CD4-positive, alpha-beta T cell (primary cell): ENCODE measurements at regions not wholly inside any gene's neighbourhood (a gene's known extent, or its start where the extent isn't known, plus 50 kb on each side); places are given as distances from the start of the nearest gene placed in this dataset.

Source experiments
- ATAC-seq: fragments of 200-7000 bp; cut with Tn5 transposase; one replicate; pipeline ENCODE4 v1.10.0; 2022; ENCODE audit warnings: mild to moderate bottlenecking; ENCODE audit not compliant: poor library complexity
- CTCF ChIA-PET: fragments of 350-600 bp; sonication (Branson Sonifier 250); formaldehyde crosslinking; loops from one replicate; lab custom pipeline; 2021; ENCODE audit warnings: antibody characterized with exemption, inconsistent platforms; lab: Charles Lee
- POLR2A ChIA-PET: fragments of 350-600 bp; sonication (Branson Sonifier 250); formaldehyde crosslinking; loops from one replicate; lab custom pipeline; 2021; ENCODE audit warnings: antibody characterized with exemption, inconsistent platforms; lab: Charles Lee
- DNase-seq, 14 experiments: peaks; one replicate each; pipeline ENCODE4 v3.0.0-alpha.2; 2013 to 2020; ENCODE audit warnings: mixed read lengths in 2 of 14
- H3K27ac ChIP-seq, 2 donors: one replicate each; pipeline versions ENCODE4 v1.5.1 to v1.7.0; 2013; ENCODE audit warnings: low read length in 2 of 2, low read depth in 1 of 2, mild to moderate bottlenecking in 1 of 2
- H3K27me3 ChIP-seq, 2 experiments: 1 replicate in 1 of 2; 2 replicates in 1 of 2; pipeline versions ENCODE4 v1.6.1 to v1.7.0; 2013; ENCODE audit warnings: low read length in 2 of 2, control low read depth in 1 of 2, mild to moderate bottlenecking in 1 of 2, moderate library complexity in 1 of 2; ENCODE audit not compliant: insufficient read depth in 2 of 2, control insufficient read depth in 1 of 2
- H3K36me3 ChIP-seq: one replicate; pipeline ENCODE4 v1.6.1; 2013; ENCODE audit warnings: low read length, control low read depth; ENCODE audit not compliant: insufficient read depth
- H3K4me1 ChIP-seq: one replicate; pipeline ENCODE4 v1.6.1; 2013; ENCODE audit warnings: low read length, control low read depth; ENCODE audit not compliant: insufficient read depth
- H3K4me3 ChIP-seq: one replicate; pipeline ENCODE4 v1.5.1; 2013; ENCODE audit warnings: mild to moderate bottlenecking, low read length, moderate library complexity
- H3K9me3 ChIP-seq, 2 experiments: 1 replicate in 1 of 2; 2 replicates in 1 of 2; pipeline versions ENCODE4 v1.6.1 to v1.7.0; 2013; ENCODE audit warnings: low read length in 2 of 2, mild to moderate bottlenecking in 2 of 2, control low read depth in 1 of 2, moderate library complexity in 1 of 2; ENCODE audit not compliant: control insufficient read depth in 1 of 2, insufficient read depth in 1 of 2
- H3K27ac Mint-ChIP-seq: one replicate; pipeline ENCODE4 v1.8.0; 2020; ENCODE audit warnings: mixed read lengths
- H3K27me3 Mint-ChIP-seq: one replicate; pipeline ENCODE4 v1.8.0; 2021; ENCODE audit warnings: mixed read lengths
- H3K36me3 Mint-ChIP-seq: one replicate; pipeline ENCODE4 v1.8.0; 2021; ENCODE audit warnings: low read depth, mixed read lengths
- H3K4me1 Mint-ChIP-seq: one replicate; pipeline ENCODE4 v1.8.0; 2021; ENCODE audit warnings: low read depth, mixed read lengths
- H3K4me3 Mint-ChIP-seq: one replicate; pipeline ENCODE4 v1.8.0; 2020; ENCODE audit warnings: mild to moderate bottlenecking, mixed read lengths
- H3K9me3 Mint-ChIP-seq: one replicate; pipeline ENCODE4 v1.8.0; 2020; ENCODE audit warnings: mixed read lengths
- CTCF ChIP-seq: fragments of 200-600 bp; IDR thresholded peaks from one replicate; pipeline ENCODE4 v1.8.0; 2022; ENCODE audit warnings: antibody characterized with exemption, mild to moderate bottlenecking
- intact Hi-C, 2 experiments: fragments of 100-400 bp; cut with DNase I in 1 of 2; cut with micrococcal nuclease in 1 of 2; formaldehyde crosslinking; loops; one replicate each; pipeline versions ENCODE4 v1.15.1 to v1.9.0; 2023 to 2025; cut with DNase I, micrococcal nuclease

GRCh38 chr4:13766761-13767540 lies 139.4 kb upstream of the BOD1L1 start:
- Mint-ChIP-seq H3K9me3 (peaks cover 9% of the 10 kb centered on the region), H3K36me3 (no peaks in the 10 kb centered on the region), H3K4me3 (no peak overlapping the region), H3K27me3 (no peaks in the 10 kb centered on the region), H3K4me1 (no peaks in the 10 kb centered on the region), H3K27ac (no peak overlapping the region)
- Histone ChIP-seq H3K4me3 (no peak overlapping the region), H3K36me3 (no peaks in the 10 kb centered on the region), H3K9me3 (peaks cover 0 to 1% of the 10 kb centered on the region in 2 experiments), H3K27ac (no peak overlapping the region), H3K4me1 (no peaks in the 10 kb centered on the region), H3K27me3 (no peaks in the 10 kb centered on the region)
- ATAC-seq (no peak), DNase-seq (no peak)
- ChIA-PET CTCF (no interaction called here), POLR2A (no interaction called here)
- intact Hi-C loops = no loop called here
- no peak for TF ChIP-seq CTCF

- Histone ChIP-seq H3K27ac (no peak overlapping the region), H3K4me3 (no peak overlapping the region), H3K9me3 (peaks cover 0 to 4% of the 10 kb centered on the region in 2 experiments), H3K27me3 (no peaks in the 10 kb centered on the region), H3K36me3 (no peaks in the 10 kb centered on the region), H3K4me1 (no peaks in the 10 kb centered on the region)
- DNase-seq (no peak), ATAC-seq (no peak)
- ChIA-PET CTCF (no interaction called here), POLR2A (no interaction called here)
- no peaks in the 10 kb centered on the region for H3K4me1 Mint-ChIP-seq
- intact Hi-C loops = no loop called here
- no peak overlapping the region for H3K4me3 Mint-ChIP-seq
- H3K36me3 Mint-ChIP-seq = no peaks in the 10 kb centered on the region
- H3K9me3 Mint-ChIP-seq = peaks cover 10% of the 10 kb centered on the region
- H3K27ac Mint-ChIP-seq = no peak overlapping the region
- H3K27me3 Mint-ChIP-seq = peaks cover 7% of the 10 kb centered on the region
- no peak for TF ChIP-seq CTCF
These were observed 149.8 kb upstream of the BOD1L1 start for GRCh38 chr4:13777341-13777740.

DNA sequence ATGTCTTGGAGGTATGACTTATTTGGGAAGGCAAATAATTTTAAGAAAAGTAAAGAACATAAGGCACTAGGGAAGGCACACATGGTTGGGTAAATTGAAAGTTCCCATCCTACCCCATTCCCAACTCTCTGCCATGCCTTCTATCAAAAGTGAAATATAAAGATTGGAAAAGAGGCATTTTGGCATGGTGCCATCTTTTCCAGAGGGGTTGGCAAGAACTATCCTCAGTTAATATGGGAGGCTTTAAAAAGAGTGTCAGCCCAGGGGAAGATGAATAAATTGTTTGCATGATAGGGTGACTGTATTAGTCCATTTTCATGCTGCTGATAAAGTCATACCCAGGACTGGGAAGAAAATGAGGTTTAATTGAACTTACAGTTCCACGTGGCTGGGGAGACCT lies 150.8 kb upstream of the BOD1L1 start:
- Histone ChIP-seq H3K9me3 (peaks cover 0 to 4% of the 10 kb centered on the region in 2 experiments), H3K4me1 (no peaks in the 10 kb centered on the region), H3K36me3 (no peaks in the 10 kb centered on the region), H3K27me3 (no peaks in the 10 kb centered on the region), H3K27ac (no peak overlapping the region), H3K4me3 (no peak overlapping the region)
- ChIA-PET CTCF (no interaction called here), POLR2A (no interaction called here)
- Mint-ChIP-seq H3K27ac (no peak overlapping the region), H3K4me3 (no peak overlapping the region), H3K27me3 (peaks cover 7% of the 10 kb centered on the region), H3K4me1 (no peaks in the 10 kb centered on the region), H3K9me3 (peaks cover 10% of the 10 kb centered on the region), H3K36me3 (no peaks in the 10 kb centered on the region)
- DNase-seq (no peak), ATAC-seq (no peak)
- intact Hi-C loops = no loop called here
- TF ChIP-seq CTCF = no peak
